NCI-H128 (cell line): ENCODE measurements at regions not wholly inside any gene's neighbourhood (a gene's known extent, or its start where the extent isn't known, plus 50 kb on each side); places are given as distances from the start of the nearest gene placed in this dataset.
"Not testable (repeated sequence)": the region's sequence is repeated elsewhere in the genome, so short reads cannot be mapped to it uniquely, and the experiment has no call there.

Experiments
- DNase-seq: peaks from one replicate; lab custom pipeline; 2025; ENCODE audit not compliant: unreplicated experiment; lab: John Stamatoyannopoulos, UW

DNA sequence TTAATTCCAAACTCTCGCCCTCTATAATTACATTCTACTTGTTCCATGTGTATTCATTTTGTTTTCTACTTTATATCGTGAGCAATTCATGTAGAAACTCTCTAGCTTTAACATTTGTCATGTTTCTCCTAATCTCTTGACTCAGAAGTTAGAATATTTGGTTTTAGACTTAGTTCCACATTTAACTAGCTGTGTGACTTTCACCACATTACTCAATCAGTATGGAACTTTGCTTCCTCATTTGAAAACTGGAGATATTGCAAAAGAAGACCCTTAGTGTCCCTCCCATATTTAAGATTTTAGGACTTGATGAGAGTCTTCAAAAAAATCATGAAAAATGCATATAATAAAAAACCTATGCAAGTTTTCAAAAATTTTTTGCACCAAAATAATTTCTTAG is 447.5 kb downstream of the GXYLT1 start:
- no peak for DNase-seq

DNA sequence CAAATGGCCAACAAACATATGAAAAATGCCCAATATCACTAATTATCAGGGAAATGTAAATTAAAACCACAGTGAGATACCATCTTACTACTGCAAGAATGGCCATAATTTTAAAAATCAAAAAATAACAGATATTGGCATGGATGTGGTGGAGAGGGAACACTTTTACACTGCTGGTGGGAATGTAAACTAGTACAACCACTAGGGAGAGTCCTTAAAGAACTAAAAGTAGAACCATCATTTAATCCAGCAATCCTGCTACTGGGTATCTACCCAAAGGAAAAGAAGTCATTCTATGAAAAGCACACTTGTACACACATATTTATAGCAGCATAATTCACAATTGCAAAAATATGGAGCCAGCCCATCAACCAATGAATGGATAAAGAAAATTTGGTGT is 459.7 kb downstream of the GXYLT1 start:
- DNase-seq, result no peak

DNA sequence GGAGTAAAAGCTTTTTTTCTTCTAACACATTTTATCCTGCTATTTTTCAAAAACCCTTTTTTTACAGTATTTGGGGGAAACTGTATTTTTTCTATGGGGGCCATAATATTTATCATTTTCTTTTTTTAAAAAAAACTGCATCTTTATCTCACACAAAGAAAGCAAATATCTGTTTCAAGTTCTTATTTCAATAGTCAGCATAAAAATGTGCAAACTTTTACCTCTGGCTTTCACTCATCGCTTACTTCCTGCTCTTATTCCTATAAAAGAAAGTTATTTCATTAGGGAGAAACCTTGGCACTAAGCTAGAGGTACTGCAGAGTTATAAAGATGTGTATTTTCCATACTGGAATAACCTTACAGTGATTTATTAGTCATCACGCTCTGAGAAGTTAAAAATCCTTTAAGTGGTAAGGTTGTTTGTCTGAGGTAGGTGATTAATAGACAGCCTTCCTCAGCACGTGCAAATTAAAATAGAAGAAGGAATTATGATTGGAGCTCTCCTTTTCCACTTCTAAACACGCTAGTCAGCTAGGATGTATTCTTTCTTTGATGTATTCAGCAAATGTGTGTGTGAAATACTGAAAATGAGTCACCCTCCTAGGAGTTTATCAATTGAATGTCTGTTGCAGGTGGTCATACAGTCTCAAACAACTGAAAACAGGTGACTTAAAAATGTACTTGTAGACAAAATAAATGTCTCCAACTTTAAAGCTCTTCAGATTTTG is 461.0 kb downstream of the GXYLT1 start:
- no peak for DNase-seq

DNA sequence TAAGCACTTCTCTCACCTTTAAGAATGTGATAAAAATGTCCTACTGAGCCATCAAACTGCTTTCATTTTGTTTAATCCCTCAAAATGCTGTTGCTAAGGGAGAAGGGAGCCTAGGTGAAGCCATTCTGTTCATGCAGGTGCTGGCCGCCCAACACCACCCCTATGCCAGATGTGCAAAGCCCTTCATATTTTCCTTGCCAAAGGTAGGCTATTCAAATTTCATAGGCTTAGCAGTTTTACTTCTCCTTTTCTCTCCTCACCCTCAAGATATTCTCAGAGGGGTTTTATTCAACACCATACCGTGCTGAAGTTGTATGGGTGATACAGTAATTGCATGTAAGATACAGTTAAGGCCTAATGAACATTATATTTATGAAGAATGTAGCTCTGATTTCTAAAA is 461.7 kb downstream of the GXYLT1 start:
- DNase-seq, result no peak

DNA sequence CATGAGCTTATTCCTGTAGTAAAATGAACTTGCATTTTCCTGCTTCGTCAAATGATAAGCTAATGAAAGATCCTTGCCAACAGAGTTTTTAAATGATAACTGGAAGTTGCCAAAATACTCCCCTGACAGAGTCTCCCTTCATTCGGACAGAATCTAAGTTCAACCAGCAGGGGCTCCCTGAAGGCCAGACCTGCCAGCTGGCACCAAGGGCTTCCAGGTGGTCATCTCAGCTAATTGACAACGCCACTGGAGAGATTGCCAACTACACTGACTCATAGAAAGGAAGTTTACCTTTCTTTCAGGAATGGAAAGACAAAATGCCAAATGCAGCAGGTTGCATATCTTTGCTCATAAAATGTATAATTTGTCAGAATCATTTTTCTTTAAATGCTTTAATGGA is 462.8 kb downstream of the GXYLT1 start:
- no peak for DNase-seq

DNA sequence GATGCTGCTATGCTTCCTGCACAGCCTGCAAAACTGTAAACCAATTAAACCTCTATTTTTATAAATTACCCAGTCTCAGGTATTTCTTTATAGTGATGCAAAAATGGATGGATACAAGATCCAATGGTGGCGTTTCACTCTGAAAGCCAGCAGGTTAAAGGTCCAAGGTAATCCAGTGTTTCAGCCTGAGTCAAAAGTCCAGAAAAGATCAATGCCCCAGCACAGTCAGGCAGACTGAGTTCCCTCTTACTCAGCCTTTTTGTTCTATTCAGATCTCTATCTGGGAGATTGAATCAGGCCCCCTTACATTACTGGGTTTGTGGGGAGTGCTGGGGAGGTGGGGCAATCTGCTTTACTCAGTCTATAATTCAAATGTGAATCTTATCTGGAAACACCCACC is 464.5 kb downstream of the GXYLT1 start:
- no peak for DNase-seq

DNA sequence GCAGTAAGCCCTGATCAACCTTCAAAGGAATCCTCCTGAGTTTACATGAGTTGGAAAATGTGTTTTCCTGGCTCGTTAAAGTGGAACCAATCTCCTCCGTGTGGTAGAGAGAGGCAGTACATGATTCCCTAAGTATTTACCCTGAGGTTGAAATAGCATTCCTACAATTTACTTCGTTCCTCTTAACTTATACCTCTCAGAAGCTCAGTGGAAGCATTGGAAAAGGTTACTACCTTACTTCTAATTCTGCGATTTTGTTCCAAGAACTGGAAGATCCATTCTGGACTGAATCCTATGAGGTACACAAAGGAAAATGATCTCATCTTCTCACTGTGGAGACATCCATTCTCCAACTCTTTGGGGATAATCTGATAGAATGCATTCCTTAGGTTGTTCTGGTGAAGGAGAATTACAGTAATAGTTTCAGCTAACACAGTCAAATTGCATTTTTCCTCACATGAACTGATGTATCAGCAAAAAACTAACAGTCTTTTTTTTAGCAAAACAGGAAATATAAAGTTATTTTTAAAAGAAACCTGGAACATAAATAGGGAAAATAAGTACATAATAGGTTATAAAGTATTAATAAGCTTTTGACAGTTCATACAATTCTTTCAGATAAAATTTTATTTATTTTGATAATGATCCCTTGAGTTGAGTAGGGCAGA is 475.6 kb downstream of the PDZRN4 start:
- DNase-seq, result no peak

DNA sequence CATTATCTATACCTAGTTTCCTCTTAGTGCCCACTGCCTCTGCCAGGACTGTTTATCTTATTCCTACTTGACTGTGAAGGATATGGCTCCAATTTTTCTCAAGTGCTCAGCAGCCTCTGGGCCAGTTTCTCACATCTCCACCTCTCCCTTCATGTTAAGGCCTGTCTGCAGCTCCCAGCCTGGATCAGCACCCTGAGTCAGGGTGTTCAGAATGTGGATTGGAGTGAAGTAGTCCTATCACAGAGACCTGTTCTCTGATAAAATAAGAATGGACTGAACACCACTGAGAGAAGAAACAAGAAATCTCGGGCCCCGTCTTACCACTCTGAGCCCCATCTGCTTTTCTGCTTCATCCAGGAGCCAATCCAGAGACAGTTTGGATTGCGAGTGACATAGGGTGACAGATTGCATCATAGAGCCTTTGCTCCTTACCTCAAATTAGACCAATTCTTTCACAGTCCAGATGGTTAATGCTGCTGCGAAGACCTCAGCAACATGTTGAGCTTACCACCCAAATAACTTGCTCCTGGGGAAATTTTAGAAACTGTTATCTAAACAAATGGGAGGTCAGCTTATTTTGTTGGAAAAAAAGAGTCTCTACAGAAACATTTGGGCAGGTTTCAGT is 473.1 kb downstream of the PDZRN4 start:
- no peak for DNase-seq

DNA sequence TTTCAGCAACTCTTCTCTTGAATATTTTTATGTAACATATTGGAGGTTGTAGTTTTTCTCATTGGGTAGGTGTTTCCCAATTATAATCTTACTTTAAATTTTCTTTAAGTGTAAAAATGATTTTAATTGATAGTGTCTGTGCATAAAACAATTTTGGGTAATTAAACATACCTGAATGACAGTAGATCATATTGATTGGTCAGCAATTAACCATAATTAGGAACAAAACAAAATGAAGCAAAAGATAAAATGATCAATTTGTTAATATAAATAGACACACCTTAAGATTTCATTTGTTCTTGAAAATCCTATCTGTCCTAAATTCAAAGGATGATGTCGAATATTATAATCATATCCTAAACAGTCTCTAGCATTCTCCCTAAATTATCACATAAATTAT is 468.3 kb downstream of the PDZRN4 start:
- no peak for DNase-seq

DNA sequence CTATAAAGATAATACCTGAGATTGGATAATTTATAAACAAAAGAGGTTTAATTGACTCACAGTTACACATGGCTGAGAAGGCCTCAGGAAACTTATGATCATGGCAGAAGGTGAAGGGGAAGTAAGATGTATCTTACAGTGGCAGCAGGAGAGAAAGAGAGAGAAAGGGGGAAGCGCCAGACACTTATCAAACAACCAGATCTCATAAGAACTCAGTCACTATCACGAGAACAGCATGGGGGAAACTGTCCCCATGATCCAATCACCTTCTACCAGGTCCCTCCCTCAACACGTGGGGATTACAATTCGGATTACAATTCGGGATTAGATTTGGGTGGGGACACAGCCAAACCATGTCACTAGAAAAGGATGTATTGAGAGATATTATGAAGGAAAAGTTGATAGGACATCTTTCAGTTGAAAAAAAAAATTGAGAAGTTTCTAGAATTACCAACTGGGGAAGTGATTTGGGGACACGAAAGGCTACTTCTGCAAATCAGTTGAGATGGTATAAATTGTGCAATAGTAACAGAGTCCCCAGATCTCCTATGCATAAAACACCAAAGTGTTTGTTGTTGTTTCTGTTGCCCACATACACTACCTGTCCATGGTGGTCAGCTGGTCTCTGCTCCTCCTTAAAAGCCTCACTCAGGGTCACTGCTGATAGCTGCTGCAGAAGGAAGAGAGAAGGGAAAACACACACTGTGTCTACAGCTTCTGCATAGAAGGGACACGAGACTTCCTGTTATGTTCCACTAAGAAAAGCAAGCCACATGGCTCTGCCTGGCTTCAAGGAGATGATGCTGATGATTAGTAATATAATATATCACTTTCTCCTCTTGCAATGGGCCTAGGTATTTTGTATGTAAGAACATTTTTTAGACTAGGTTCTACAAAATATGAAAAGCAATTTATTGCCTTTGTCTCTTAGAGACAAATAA is 465.5 kb downstream of the PDZRN4 start:
- DNase-seq, result no peak

DNA sequence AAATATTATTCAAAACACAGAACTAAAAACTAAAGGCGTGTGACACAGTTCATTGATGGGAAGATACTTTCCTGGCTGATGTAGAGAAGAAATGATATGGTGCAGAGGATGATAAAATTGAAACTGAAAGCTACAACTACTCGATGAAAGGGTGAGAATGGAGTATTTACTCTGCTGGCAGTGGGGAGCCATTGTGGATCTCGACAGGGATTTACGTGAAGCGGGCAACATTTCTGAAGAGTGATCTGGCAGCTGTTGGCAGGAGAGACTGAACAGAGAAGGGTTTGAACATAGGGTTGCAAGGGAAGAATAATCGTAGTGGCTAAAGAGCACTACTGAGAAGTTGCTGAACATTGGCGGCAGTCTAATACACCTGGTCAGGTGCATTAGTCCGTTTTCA is 464.9 kb downstream of the PDZRN4 start:
- peak; percentile 9 for DNase-seq

DNA sequence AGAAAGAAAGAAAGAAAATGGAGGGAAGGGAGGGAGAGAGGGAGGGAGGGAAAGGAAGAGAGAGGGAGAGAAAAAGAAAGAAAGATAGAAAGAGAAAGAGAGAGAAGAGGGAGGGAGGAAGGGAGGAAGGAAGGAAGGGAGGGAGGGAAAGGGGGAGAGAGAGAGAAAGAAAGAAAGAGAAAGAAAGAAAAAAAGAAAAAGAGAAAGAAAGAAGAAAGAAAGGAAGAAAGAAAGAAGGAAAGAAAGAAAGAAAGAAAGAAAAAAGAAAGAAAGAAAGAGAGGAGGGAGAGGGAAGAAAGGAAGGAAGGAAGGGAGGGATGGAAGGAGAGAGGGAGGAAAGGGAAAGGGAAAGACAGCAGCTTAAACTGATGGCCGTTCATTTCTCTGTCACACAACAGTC is 457.5 kb downstream of the PDZRN4 start:
- no peak for DNase-seq

DNA sequence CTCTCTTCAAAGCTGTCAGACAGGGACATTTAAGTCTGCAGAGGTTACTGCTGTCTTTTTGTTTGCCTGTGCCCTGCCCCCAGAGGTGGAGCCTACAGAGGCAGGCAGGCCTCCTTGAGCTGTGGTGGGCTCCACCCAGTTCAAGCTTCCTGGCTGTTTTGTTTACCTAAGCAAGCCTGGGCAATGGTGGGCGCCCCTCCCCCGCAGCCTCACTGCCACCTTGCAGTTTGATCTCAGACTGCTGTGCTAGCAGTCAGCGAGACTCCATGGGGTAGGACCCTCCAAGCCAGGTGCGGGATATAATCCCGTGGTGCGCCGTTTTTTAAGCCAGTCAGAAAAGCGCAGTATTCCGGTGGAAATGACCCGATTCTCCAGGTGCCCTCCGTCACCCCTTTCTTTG is 454.7 kb downstream of the PDZRN4 start:
- not testable (repeated sequence) for DNase-seq

DNA sequence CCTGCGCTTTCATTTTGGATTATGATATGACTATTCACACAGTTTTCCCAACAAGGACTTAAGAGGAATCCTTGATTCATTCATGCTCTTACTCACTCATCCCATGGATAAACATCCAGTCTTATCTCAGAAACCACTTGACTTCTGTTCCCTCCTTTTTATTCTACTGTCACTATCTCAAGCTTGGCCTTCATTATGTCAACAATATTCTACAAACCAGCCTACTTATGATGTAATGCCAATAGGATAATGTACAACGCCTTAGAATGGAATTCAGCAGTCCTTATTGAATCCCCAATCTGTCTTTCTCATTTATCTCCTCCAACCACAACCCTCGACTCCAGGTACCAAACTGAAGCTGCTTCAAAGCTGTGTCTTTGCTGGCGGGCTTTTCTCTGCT is 448.5 kb downstream of the PDZRN4 start:
- DNase-seq, result no peak

DNA sequence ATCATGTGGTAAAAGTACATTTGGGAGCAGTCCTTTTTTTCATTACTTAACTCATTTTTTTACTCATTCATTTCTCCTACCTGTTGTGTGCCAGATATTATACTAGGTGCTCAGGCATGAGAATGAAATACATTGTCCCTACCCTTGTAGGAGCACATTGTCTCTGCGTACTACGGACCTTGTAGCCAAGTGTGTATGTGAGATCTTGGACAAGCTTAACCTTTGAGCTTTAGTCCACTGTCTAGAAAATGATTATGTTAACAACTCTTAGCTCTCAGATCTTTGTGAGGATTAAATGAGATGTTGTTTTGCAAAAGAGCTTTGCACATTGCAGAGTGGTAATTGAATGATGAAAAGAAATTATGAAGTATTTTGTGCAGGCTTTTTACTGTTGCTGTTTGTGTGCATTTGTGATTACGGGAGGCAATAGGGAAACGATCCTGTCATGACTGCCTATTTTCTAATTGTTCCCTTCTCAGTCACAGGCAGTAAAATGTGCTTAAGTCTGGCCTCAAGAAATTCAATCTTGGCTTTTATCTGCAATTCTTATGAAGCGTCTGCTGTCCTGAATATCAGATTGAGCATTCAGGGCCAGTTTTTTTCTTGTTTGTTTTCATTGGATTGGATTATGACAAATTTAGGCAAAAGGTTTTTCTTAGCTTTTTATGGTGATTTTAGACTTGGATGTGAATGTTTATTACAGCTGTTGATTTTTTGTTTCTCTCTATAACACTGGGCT is 447.7 kb downstream of the PDZRN4 start:
- no peak for DNase-seq

DNA sequence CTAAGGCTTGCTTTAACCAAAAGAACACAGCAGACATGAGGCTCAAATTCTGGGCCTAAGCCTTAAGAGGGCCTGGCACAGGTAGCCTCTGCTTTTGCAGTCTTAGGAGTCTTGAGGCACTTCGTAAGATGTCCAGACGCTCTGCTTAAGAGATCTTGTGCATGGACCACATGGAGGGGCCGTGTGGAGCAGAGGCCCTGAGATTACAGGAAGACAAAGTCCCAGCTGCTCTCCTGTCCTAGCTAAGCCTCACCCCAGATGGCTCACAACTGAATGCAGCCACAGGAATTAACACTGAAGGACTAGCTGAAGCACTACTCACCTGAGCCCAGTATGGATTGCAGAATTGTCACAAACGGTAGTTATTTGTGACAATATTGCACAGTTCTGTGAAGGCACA is 446.0 kb downstream of the PDZRN4 start:
- no peak for DNase-seq

DNA sequence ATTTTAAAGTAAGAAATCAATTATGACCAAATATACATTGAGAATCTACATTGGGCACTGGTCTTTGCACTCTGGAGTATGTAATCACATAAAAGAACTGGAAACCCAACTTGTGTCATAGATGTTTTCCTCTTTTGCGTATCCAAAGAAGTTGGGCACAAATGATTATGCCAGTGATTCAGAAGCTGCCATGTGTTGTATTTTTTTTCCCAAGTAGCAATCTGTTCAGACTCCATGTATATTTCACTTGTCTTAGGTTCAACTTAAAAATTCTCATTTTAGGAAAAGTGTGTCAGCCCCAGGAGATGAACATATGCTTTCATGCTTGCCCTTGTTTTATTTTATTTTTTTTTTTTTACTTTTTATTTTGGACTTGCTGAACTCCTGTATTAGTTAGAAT is 441.5 kb downstream of the PDZRN4 start:
- DNase-seq, result no peak

DNA sequence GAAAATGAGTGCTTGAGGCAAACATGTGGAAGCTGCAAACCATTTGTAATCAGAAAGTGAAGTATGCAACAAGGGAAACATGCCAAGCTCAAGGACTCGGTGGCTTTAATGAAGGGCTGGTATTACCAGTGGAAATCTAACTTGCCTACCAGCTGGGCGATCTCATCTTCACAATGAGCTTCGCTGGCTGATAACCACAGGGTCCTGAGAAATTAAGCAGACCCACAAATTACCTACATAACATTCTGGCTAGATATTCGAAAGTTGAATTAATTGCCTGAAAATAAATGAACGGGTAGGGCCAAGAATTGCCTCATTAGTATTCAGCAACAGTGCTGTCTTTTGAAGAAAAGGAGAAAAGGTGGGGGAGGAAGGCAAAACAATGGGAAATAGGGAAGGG is 439.4 kb downstream of the PDZRN4 start:
- no peak for DNase-seq

DNA sequence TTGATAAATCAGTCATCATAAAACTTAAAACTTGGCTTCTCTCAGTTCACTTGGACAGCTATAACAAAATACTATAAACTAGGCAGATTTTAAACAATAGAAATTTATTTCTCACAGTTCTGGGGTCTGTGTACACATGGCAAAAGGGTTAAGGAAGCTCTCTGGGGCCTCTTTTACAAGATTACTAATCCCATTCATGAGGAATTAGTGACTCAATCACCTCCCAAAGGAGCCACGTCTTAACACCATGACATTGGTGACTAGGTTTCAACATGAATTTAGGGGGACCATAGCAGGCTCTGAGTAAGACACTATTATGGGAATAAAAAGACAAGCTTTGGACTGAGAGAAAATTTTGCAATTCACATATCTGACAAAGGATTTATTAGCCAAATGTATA is 436.5 kb downstream of the PDZRN4 start:
- no peak for DNase-seq
